ENCODE measurements at regions not wholly inside any gene's neighbourhood (a gene's known extent, or its start where the extent isn't known, plus 50 kb on each side); places are given as distances from the start of the nearest gene placed in this dataset.

- H2BK15ac ChIP-seq (ENCODE audit: low read depth, poor library complexity, severe bottlenecking), result no peak overlapping the region
- H4K91ac ChIP-seq (ENCODE audit: low read length), result no peak overlapping the region
- H3K4me1 ChIP-seq (ENCODE audit: control insufficient read depth, insufficient read depth, low read depth, low read length), result no peaks in the 10 kb centered on the region
- no peak overlapping the region for H3K4me3 ChIP-seq (ENCODE audit: insufficient read depth in 1 of 2, low read depth in 1 of 2, low read length in 2 of 2)
- H2BK5ac ChIP-seq (ENCODE audit: low read depth, low read length, poor library complexity, severe bottlenecking), result no peak overlapping the region
- no peaks in the 10 kb centered on the region for H3K79me1 ChIP-seq (replicated peaks; ENCODE audit: low read length, poor library complexity, severe bottlenecking)
- H3K36me3 ChIP-seq (ENCODE audit: control insufficient read depth in 1 of 2, insufficient read depth in 2 of 2, low read depth in 1 of 2, low read length in 2 of 2), result no peaks in the 10 kb centered on the region
- H3K9me3 ChIP-seq (ENCODE audit: control insufficient read depth, low read length), result no peaks in the 10 kb centered on the region
- H3K4me2 ChIP-seq (ENCODE audit: low read length, poor library complexity, severe bottlenecking), result no peak overlapping the region
- DNase-seq, result no peak
- H2BK120ac ChIP-seq (ENCODE audit: low read depth, low read length), result no peak overlapping the region
- H2AK5ac ChIP-seq (ENCODE audit: low read length, severe bottlenecking), result no peak overlapping the region
- H4K8ac ChIP-seq (ENCODE audit: low read length), result peak overlapping the region; percentile 8
- H3K27me3 ChIP-seq (ENCODE audit: control insufficient read depth in 1 of 2, insufficient read depth in 1 of 2, low read length in 2 of 2), result peaks cover 0 to 15% of the 10 kb centered on the region in 2 experiments
- H2AFZ ChIP-seq (ENCODE audit: low read depth, low read length), result no peak overlapping the region
- no peak overlapping the region for H3K27ac ChIP-seq (ENCODE audit: low read length, poor library complexity, severe bottlenecking)
- no peak overlapping the region for H3K18ac ChIP-seq (ENCODE audit: low read depth in 1 of 2, low read length in 2 of 2)
- 90% methylated on average over 6 of the region's 6 CpGs for WGBS
- H3K14ac ChIP-seq (ENCODE audit: low read length in 2 of 2), result no peak overlapping the region
- H3K4ac ChIP-seq (ENCODE audit: low read depth in 1 of 2, low read length in 2 of 2), result no peak overlapping the region
- no peak overlapping the region for H2BK12ac ChIP-seq (ENCODE audit: low read length in 2 of 2)
- peak overlapping the region in 1 of 2 experiments; percentile 40 for H3K23ac ChIP-seq (ENCODE audit: low read length in 2 of 2)
- no peak overlapping the region for H3K9ac ChIP-seq (ENCODE audit: low read length)
These were observed 94.1 kb upstream of the PRDM11 start for GRCh38 chr11:45052361-45052760.

- Histone ChIP-seq H3K14ac (ENCODE audit: low read length in 2 of 2) (no peak overlapping the region), H3K4me3 (ENCODE audit: insufficient read depth in 1 of 2, low read depth in 1 of 2, low read length in 2 of 2) (no peak overlapping the region), H4K8ac (ENCODE audit: low read length) (peak overlapping the region; percentile 20), H3K79me1 (replicated peaks; ENCODE audit: low read length, poor library complexity, severe bottlenecking) (no peaks in the 10 kb centered on the region), H3K27ac (ENCODE audit: low read length, poor library complexity, severe bottlenecking) (no peak overlapping the region), H3K4me2 (ENCODE audit: low read length, poor library complexity, severe bottlenecking) (no peak overlapping the region), H3K9me3 (ENCODE audit: control insufficient read depth, low read length) (no peaks in the 10 kb centered on the region), H4K91ac (ENCODE audit: low read length) (no peak overlapping the region), H3K18ac (ENCODE audit: low read depth in 1 of 2, low read length in 2 of 2) (no peak overlapping the region), H2BK5ac (ENCODE audit: low read depth, low read length, poor library complexity, severe bottlenecking) (no peak overlapping the region), H3K27me3 (ENCODE audit: control insufficient read depth in 1 of 2, insufficient read depth in 1 of 2, low read length in 2 of 2) (peaks cover 0 to 19% of the 10 kb centered on the region in 2 experiments), H2AFZ (ENCODE audit: low read depth, low read length) (no peak overlapping the region), H3K4me1 (ENCODE audit: control insufficient read depth, insufficient read depth, low read depth, low read length) (no peaks in the 10 kb centered on the region), H3K4ac (ENCODE audit: low read depth in 1 of 2, low read length in 2 of 2) (no peak overlapping the region), H2BK12ac (ENCODE audit: low read length in 2 of 2) (no peak overlapping the region), H3K23ac (ENCODE audit: low read length in 2 of 2) (no peak overlapping the region), H2AK5ac (ENCODE audit: low read length, severe bottlenecking) (no peak overlapping the region), H2BK15ac (ENCODE audit: low read depth, poor library complexity, severe bottlenecking) (no peak overlapping the region), H3K9ac (ENCODE audit: low read length) (no peak overlapping the region), H2BK120ac (ENCODE audit: low read depth, low read length) (no peak overlapping the region), H3K36me3 (ENCODE audit: control insufficient read depth in 1 of 2, insufficient read depth in 2 of 2, low read depth in 1 of 2, low read length in 2 of 2) (no peaks in the 10 kb centered on the region)
- DNase-seq, result no peak
- 84% methylated on average over 15 of the region's 15 CpGs for WGBS
These were observed 92.5 kb upstream of the PRDM11 start for GRCh38 chr11:45053736-45054446.

- Histone ChIP-seq H3K27me3 (ENCODE audit: control insufficient read depth in 1 of 2, insufficient read depth in 1 of 2, low read length in 2 of 2) (peaks cover 0 to 19% of the 10 kb centered on the region in 2 experiments), H3K18ac (ENCODE audit: low read depth in 1 of 2, low read length in 2 of 2) (no peak overlapping the region), H2BK12ac (ENCODE audit: low read length in 2 of 2) (no peak overlapping the region), H3K4me1 (ENCODE audit: control insufficient read depth, insufficient read depth, low read depth, low read length) (no peaks in the 10 kb centered on the region), H3K27ac (ENCODE audit: low read length, poor library complexity, severe bottlenecking) (no peak overlapping the region), H4K91ac (ENCODE audit: low read length) (no peak overlapping the region), H3K79me1 (replicated peaks; ENCODE audit: low read length, poor library complexity, severe bottlenecking) (no peaks in the 10 kb centered on the region), H2BK15ac (ENCODE audit: low read depth, poor library complexity, severe bottlenecking) (no peak overlapping the region), H2AK5ac (ENCODE audit: low read length, severe bottlenecking) (no peak overlapping the region), H3K9me3 (ENCODE audit: control insufficient read depth, low read length) (no peaks in the 10 kb centered on the region), H3K9ac (ENCODE audit: low read length) (no peak overlapping the region), H3K14ac (ENCODE audit: low read length in 2 of 2) (peak overlapping the region in 1 of 2 experiments; percentile 15), H2AFZ (ENCODE audit: low read depth, low read length) (no peak overlapping the region), H3K23ac (ENCODE audit: low read length in 2 of 2) (no peak overlapping the region), H2BK5ac (ENCODE audit: low read depth, low read length, poor library complexity, severe bottlenecking) (no peak overlapping the region), H4K8ac (ENCODE audit: low read length) (no peak overlapping the region), H3K4ac (ENCODE audit: low read depth in 1 of 2, low read length in 2 of 2) (no peak overlapping the region), H3K4me2 (ENCODE audit: low read length, poor library complexity, severe bottlenecking) (no peak overlapping the region), H3K36me3 (ENCODE audit: control insufficient read depth in 1 of 2, insufficient read depth in 2 of 2, low read depth in 1 of 2, low read length in 2 of 2) (no peaks in the 10 kb centered on the region), H3K4me3 (ENCODE audit: insufficient read depth in 1 of 2, low read depth in 1 of 2, low read length in 2 of 2) (no peak overlapping the region), H2BK120ac (ENCODE audit: low read depth, low read length) (no peak overlapping the region)
- WGBS, result 90% methylated on average over 8 of the region's 8 CpGs
- no peak for DNase-seq
These were observed 91.5 kb upstream of the PRDM11 start for GRCh38 chr11:45054956-45055355.

- no peak overlapping the region for H2AK5ac ChIP-seq (ENCODE audit: low read length, severe bottlenecking)
- 67% methylated on average over 1 of the region's 1 CpG for WGBS
These were observed 89.9 kb upstream of the PRDM11 start for GRCh38 chr11:45056529-45056928.

More at GRCh38 chr11:45056529-45056928, 89.9 kb upstream of the PRDM11 start:
- Histone ChIP-seq H2BK12ac (ENCODE audit: low read length in 2 of 2) (no peak overlapping the region), H2BK5ac (ENCODE audit: low read depth, low read length, poor library complexity, severe bottlenecking) (no peak overlapping the region), H3K18ac (ENCODE audit: low read depth in 1 of 2, low read length in 2 of 2) (no peak overlapping the region), H3K36me3 (ENCODE audit: control insufficient read depth in 1 of 2, insufficient read depth in 2 of 2, low read depth in 1 of 2, low read length in 2 of 2) (no peaks in the 10 kb centered on the region), H3K4ac (ENCODE audit: low read depth in 1 of 2, low read length in 2 of 2) (no peak overlapping the region), H3K4me2 (ENCODE audit: low read length, poor library complexity, severe bottlenecking) (no peak overlapping the region), H3K9ac (ENCODE audit: low read length) (no peak overlapping the region), H3K4me1 (ENCODE audit: control insufficient read depth, insufficient read depth, low read depth, low read length) (no peaks in the 10 kb centered on the region), H3K27ac (ENCODE audit: low read length, poor library complexity, severe bottlenecking) (no peak overlapping the region), H3K79me1 (replicated peaks; ENCODE audit: low read length, poor library complexity, severe bottlenecking) (no peaks in the 10 kb centered on the region), H2AFZ (ENCODE audit: low read depth, low read length) (no peak overlapping the region), H2BK120ac (ENCODE audit: low read depth, low read length) (no peak overlapping the region), H4K8ac (ENCODE audit: low read length) (no peak overlapping the region), H3K14ac (ENCODE audit: low read length in 2 of 2) (peak overlapping the region in 1 of 2 experiments; percentile 37), H3K27me3 (ENCODE audit: control insufficient read depth in 1 of 2, insufficient read depth in 1 of 2, low read length in 2 of 2) (peaks cover 0 to 16% of the 10 kb centered on the region in 2 experiments), H3K4me3 (ENCODE audit: insufficient read depth in 1 of 2, low read depth in 1 of 2, low read length in 2 of 2) (no peak overlapping the region), H3K9me3 (ENCODE audit: control insufficient read depth, low read length) (no peaks in the 10 kb centered on the region), H3K23ac (ENCODE audit: low read length in 2 of 2) (no peak overlapping the region), H2BK15ac (ENCODE audit: low read depth, poor library complexity, severe bottlenecking) (no peak overlapping the region), H4K91ac (ENCODE audit: low read length) (no peak overlapping the region)
- no peak for DNase-seq

All from mesenchymal stem cell (in vitro differentiated cells and primary cell).